ENCODE measurements at regions not wholly inside any gene's neighbourhood (a gene's known extent, or its start where the extent isn't known, plus 50 kb on each side); places are given as distances from the start of the nearest gene placed in this dataset.
A peak's percentile ranks its signal among the peaks of the same experiment; 100 is the strongest.

GRCh38 chr12:46921764-46922133 lies 96.0 kb upstream of the SLC38A4 start:
- TF ChIP-seq CTCF (IDR thresholded peaks at IDR 0.05; ENCODE audit: insufficient read depth, low read length, missing control alignments), result no peak
- no peak for DNase-seq (ENCODE audit: low read depth, low spot score)
- ChIA-PET POLR2A (no interaction called here), CTCF (interaction anchor here (5.2 kb wide), 1 partner anchor 13 kb away, joined by 33 read pairs; no protein-coding TSS in a partner anchor)
- no peak overlapping the region for H3K4me3 ChIP-seq (ENCODE audit: low read depth, low read length)

GRCh38 chr12:46926526-46926925 lies 100.7 kb upstream of the SLC38A4 start:
- ChIA-PET CTCF (interaction anchor here (0.7 to 5.2 kb wide), 3 partner anchors 8 to 855 kb away, joined by 3 to 33 read pairs (median 3); no protein-coding TSS in a partner anchor), POLR2A (interaction anchor here (0.9 kb wide), 1 partner anchor 569 kb away, joined by 3 read pairs; no protein-coding TSS in a partner anchor)
- TF ChIP-seq CTCF (IDR thresholded peaks at IDR 0.05; ENCODE audit: insufficient read depth, low read length, missing control alignments), result no peak
- DNase-seq (ENCODE audit: low read depth, low spot score), result no peak
- no peak overlapping the region for H3K4me3 ChIP-seq (ENCODE audit: low read depth, low read length)

GRCh38 chr12:46930101-46930500 lies 104.3 kb upstream of the SLC38A4 start:
- POLR2A ChIA-PET, result no interaction called here
- H3K4me3 ChIP-seq (ENCODE audit: low read depth, low read length), result no peak overlapping the region
- no peak for DNase-seq (ENCODE audit: low read depth, low spot score)
- no peak for TF ChIP-seq CTCF (IDR thresholded peaks at IDR 0.05; ENCODE audit: insufficient read depth, low read length, missing control alignments)
- CTCF ChIA-PET, result interaction anchor here (1.9 kb wide), 1 partner anchor 255 kb away, joined by 7 read pairs; no protein-coding TSS in a partner anchor

GRCh38 chr12:46933947-46934346 lies 108.2 kb upstream of the SLC38A4 start:
- no peak overlapping the region for H3K4me3 ChIP-seq (ENCODE audit: low read depth, low read length)
- ChIA-PET POLR2A (interaction anchor here (1.1 kb wide), 1 partner anchor 569 kb away, joined by 3 read pairs; no protein-coding TSS in a partner anchor), CTCF (interaction anchor here (0.7 to 7.9 kb wide), 32 partner anchors 9 to 809 kb away, joined by 3 to 159 read pairs (median 5); no protein-coding TSS in a partner anchor)
- peak; percentile 56 for TF ChIP-seq CTCF (IDR thresholded peaks at IDR 0.05; ENCODE audit: insufficient read depth, low read length, missing control alignments)
- no peak for DNase-seq (ENCODE audit: low read depth, low spot score)

GRCh38 chr12:46934374-46935111 lies 108.7 kb upstream of the SLC38A4 start:
- no peak overlapping the region for H3K4me3 ChIP-seq (ENCODE audit: low read depth, low read length)
- POLR2A ChIA-PET, result interaction anchor here (1.1 kb wide), 1 partner anchor 570 kb away, joined by 3 read pairs; no protein-coding TSS in a partner anchor
- CTCF ChIA-PET, result interaction anchor here (0.6 to 7.9 kb wide), 34 partner anchors 8 to 862 kb away, joined by 3 to 159 read pairs (median 5); no protein-coding TSS in a partner anchor
- TF ChIP-seq CTCF (IDR thresholded peaks at IDR 0.05; ENCODE audit: insufficient read depth, low read length, missing control alignments), result no peak
- no peak for DNase-seq (ENCODE audit: low read depth, low spot score)

- CTCF ChIA-PET, result interaction anchor here (0.6 to 7.9 kb wide), 22 partner anchors 11 to 863 kb away, joined by 3 to 159 read pairs (median 8); no protein-coding TSS in a partner anchor
- TF ChIP-seq CTCF (IDR thresholded peaks at IDR 0.05; ENCODE audit: insufficient read depth, low read length, missing control alignments), result no peak
- POLR2A ChIA-PET, result no interaction called here
Measured at GRCh38 chr12:46935271-46935847, 109.6 kb upstream of the SLC38A4 start.

More at GRCh38 chr12:46935271-46935847, 109.6 kb upstream of the SLC38A4 start:
- no peak for DNase-seq (ENCODE audit: low read depth, low spot score)
- no peak overlapping the region for H3K4me3 ChIP-seq (ENCODE audit: low read depth, low read length)

Measured in AG04449 (cell line).